K562 (cell line): ENCODE measurements at regions not wholly inside any gene's neighbourhood (a gene's known extent, or its start where the extent isn't known, plus 50 kb on each side); places are given as distances from the start of the nearest gene placed in this dataset.

Experiments
- CAMTA2 ChIP-seq: fragments of 250-450 bp; sonication (Bioruptor Pico); conservative IDR thresholded peaks from 2 replicates; pipeline ENCODE4 v1.5.1; 2022
- CREB1 ChIP-seq, 2 experiments: sonication (generic) in 1 of 2; formaldehyde crosslinking in 1 of 2; IDR thresholded peaks; 2 replicates each; pipeline versions ENCODE4 v1.6.1 to v1.8.0; 2012 to 2022; ENCODE audit warnings: inconsistent platforms in 1 of 2, mild to moderate bottlenecking in 1 of 2, missing genetic modification reagents in 1 of 2, moderate library complexity in 1 of 2
- POLR2A ChIP-seq: fragments of 450-650 bp; conservative IDR thresholded peaks from 2 replicates; pipeline ENCODE4 v1.6.1; 2016
- RFX5 ChIP-seq: IDR thresholded peaks from 2 replicates; pipeline ENCODE4 v1.6.1; 2011; ENCODE audit warnings: low read depth, mild to moderate bottlenecking, improper control_type of control experiment, low read length
- TEAD4 ChIP-seq, 2 experiments: sonication (generic) in 1 of 2; formaldehyde crosslinking in 1 of 2; IDR thresholded peaks; 2 replicates each; pipeline versions ENCODE4 v1.6.1 to v1.8.0; 2012 to 2022; ENCODE audit warnings: borderline replicate concordance in 1 of 2, inconsistent platforms in 1 of 2, low read length in 1 of 2, mild to moderate bottlenecking in 1 of 2, missing genetic modification reagents in 1 of 2
- YY1 ChIP-seq, 3 experiments: IDR thresholded peaks; 2 replicates each; pipeline ENCODE4 v1.6.1; 2011; ENCODE audit warnings: low read length in 2 of 3, mild to moderate bottlenecking in 2 of 3, moderate library complexity in 2 of 3, borderline replicate concordance in 1 of 3, control low read depth in 1 of 3, low read depth in 1 of 3; ENCODE audit not compliant: insufficient read depth in 3 of 3, insufficient replicate concordance in 2 of 3, control insufficient read depth in 1 of 3, insufficient read length in 1 of 3; ENCODE audit errors: extremely low read depth in 1 of 3
- ZBTB7A ChIP-seq: IDR thresholded peaks from 2 replicates; pipeline ENCODE4 v1.6.1; 2011; ENCODE audit warnings: low read depth, mild to moderate bottlenecking, low read length, moderate library complexity, borderline replicate concordance; ENCODE audit not compliant: control insufficient read depth
- TF ChIP-seq, protein P1 (sequence below): fragments of 450-650 bp; IDR thresholded peaks from 2 replicates; pipeline ENCODE4 v1.6.1; 2018; ENCODE audit warnings: mild to moderate bottlenecking, low read depth; ENCODE audit not compliant: partially characterized antibody
- TF ChIP-seq, protein P2 (sequence below): sonication (generic); formaldehyde crosslinking; IDR thresholded peaks from 2 replicates; pipeline ENCODE4 v1.8.1; 2022; ENCODE audit warnings: missing genetic modification reagents

DNA sequence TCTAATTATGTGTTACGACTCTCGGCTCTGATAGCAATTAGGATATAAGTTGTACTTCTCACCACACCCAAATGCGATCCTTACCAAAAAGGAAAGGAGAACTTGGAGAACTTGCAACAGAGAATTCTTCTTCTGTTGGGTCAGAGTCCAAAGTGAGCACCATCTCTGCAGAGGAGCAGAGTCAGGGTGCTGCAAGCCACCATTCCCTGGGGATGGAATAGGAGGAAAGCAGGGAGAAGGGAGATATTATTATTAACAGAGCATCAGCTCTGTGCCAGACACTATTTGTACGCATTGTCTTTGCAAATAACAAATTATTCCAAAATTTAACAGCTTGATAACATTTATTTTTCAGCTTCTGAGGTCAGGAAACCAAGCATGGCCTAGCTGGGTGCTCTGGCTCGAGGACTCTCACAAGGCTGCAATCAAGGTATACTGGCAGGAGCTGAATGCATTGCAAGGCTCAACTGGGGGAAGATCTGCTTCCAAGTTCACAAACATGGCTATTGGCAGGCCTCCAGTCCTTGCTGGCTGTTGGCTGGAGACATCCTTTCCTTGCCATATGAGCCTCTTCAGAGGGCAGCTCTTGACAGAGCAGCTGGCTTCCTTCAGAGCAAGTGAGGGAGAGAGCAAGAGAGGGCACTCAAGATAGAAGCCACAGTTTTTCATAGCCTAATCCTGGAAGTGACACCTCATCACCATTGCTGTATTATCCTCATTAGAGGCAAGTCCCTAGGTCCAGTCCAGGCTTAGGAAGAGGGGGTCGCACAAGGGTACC lies 296.2 kb upstream of the CDH5 start:
- TF ChIP-seq CREB1 (IDR thresholded peaks at IDR 0.05) (no peak), CREB1 (CRISPR knock-in tag; IDR thresholded peaks at IDR 0.05) (no peak), TEAD4 (IDR thresholded peaks at IDR 0.05; ENCODE audit: low read length) (no peak), TEAD4 (CRISPR knock-in tag; IDR thresholded peaks at IDR 0.05; ENCODE audit: borderline replicate concordance) (no peak), CAMTA2 (CRISPR knock-in tag) (no peak), RFX5 (no peak), ZBTB7A (no peak), YY1 (IDR thresholded peaks at IDR 0.05; ENCODE audit: borderline replicate concordance in 1 of 3, control insufficient read depth in 1 of 3, extremely low read depth in 1 of 3, insufficient read depth in 3 of 3, insufficient read length in 1 of 3, insufficient replicate concordance in 2 of 3, low read depth in 1 of 3, low read length in 2 of 3) (no peak), POLR2A (no peak)
- TF ChIP-seq, protein P1, sequence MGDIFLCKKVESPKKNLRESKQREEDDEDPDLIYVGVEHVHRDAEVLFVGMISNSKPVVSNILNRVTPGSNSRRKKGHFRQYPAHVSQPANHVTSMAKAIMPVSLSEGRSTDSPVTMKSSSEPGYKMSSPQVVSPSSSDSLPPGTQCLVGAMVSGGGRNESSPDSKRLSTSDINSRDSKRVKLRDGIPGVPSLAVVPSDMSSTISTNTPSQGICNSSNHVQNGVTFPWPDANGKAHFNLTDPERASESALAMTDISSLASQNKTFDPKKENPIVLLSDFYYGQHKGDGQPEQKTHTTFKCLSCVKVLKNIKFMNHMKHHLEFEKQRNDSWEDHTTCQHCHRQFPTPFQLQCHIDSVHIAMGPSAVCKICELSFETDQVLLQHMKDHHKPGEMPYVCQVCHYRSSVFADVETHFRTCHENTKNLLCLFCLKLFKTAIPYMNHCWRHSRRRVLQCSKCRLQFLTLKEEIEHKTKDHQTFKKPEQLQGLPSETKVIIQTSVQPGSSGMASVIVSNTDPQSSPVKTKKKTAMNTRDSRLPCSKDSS: no peak
- TF ChIP-seq, protein P2, sequence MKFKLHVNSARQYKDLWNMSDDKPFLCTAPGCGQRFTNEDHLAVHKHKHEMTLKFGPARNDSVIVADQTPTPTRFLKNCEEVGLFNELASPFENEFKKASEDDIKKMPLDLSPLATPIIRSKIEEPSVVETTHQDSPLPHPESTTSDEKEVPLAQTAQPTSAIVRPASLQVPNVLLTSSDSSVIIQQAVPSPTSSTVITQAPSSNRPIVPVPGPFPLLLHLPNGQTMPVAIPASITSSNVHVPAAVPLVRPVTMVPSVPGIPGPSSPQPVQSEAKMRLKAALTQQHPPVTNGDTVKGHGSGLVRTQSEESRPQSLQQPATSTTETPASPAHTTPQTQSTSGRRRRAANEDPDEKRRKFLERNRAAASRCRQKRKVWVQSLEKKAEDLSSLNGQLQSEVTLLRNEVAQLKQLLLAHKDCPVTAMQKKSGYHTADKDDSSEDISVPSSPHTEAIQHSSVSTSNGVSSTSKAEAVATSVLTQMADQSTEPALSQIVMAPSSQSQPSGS (CRISPR knock-in tag): no peak
